Astrocyte (in vitro differentiated cells and primary cell): ENCODE measurements at regions not wholly inside any gene's neighbourhood (a gene's known extent, or its start where the extent isn't known, plus 50 kb on each side); places are given as distances from the start of the nearest gene placed in this dataset.

ENCODE experiments used
- DNase-seq: peaks from one replicate; pipeline ENCODE4 v3.0.0-alpha.2; 2010; ENCODE audit warnings: low read depth
- FAIRE-seq: peaks from 2 replicates; lab custom pipeline; 2011; peaks lifted over from hg19 to GRCh38; lab: Jason Lieb, UNC
- H2AFZ ChIP-seq: 2 replicates; pipeline ENCODE4 v1.6.0; 2012; ENCODE audit warnings: low read depth, low read length, inconsistent platforms
- H3K27ac ChIP-seq: 2 replicates; pipeline ENCODE4 v1.5.1; 2011; ENCODE audit warnings: low read depth, low read length, inconsistent platforms
- H3K27me3 ChIP-seq: 2 replicates; pipeline ENCODE4 v1.6.0; 2011; ENCODE audit warnings: low read length, inconsistent platforms; ENCODE audit not compliant: insufficient read depth
- H3K36me3 ChIP-seq: 2 replicates; pipeline ENCODE4 v1.5.1; 2011; ENCODE audit warnings: low read length, inconsistent platforms; ENCODE audit not compliant: insufficient read depth
- H3K4me1 ChIP-seq: 2 replicates; pipeline ENCODE4 v1.5.1; 2011; ENCODE audit warnings: low read length, inconsistent platforms; ENCODE audit not compliant: insufficient read depth
- H3K4me2 ChIP-seq: 2 replicates; pipeline ENCODE4 v1.6.0; 2012; ENCODE audit warnings: low read length, inconsistent platforms
- H3K4me3 ChIP-seq: 2 replicates; pipeline ENCODE4 v1.5.1; 2011; ENCODE audit warnings: low read depth, mild to moderate bottlenecking, low read length, inconsistent platforms; ENCODE audit not compliant: insufficient read depth
- H3K79me2 ChIP-seq: 2 replicates; pipeline ENCODE4 v1.6.0; 2012; ENCODE audit warnings: mild to moderate bottlenecking, low read length, inconsistent platforms; ENCODE audit not compliant: insufficient read depth
- H3K9ac ChIP-seq: 2 replicates; pipeline ENCODE4 v1.6.0; 2012; ENCODE audit warnings: mild to moderate bottlenecking, low read length, inconsistent platforms
- H3K9me3 ChIP-seq: 2 replicates; pipeline ENCODE4 v1.5.1; 2012; ENCODE audit warnings: low read depth, mild to moderate bottlenecking, low read length, inconsistent platforms; ENCODE audit not compliant: insufficient read depth
- H4K20me1 ChIP-seq: 2 replicates; pipeline ENCODE4 v1.6.0; 2012; ENCODE audit warnings: low read length, inconsistent platforms; ENCODE audit not compliant: insufficient read depth
- H3K27ac Mint-ChIP-seq: one replicate; pipeline ENCODE4 v1.8.0; 2021; ENCODE audit warnings: mild to moderate bottlenecking, mixed read lengths; ENCODE audit not compliant: unreplicated experiment
- H3K27me3 Mint-ChIP-seq: one replicate; pipeline ENCODE4 v1.8.0; 2021; ENCODE audit warnings: low read depth, mixed read lengths; ENCODE audit not compliant: unreplicated experiment
- H3K36me3 Mint-ChIP-seq: one replicate; pipeline ENCODE4 v1.8.0; 2021; ENCODE audit warnings: low read depth, mixed read lengths; ENCODE audit not compliant: unreplicated experiment
- H3K4me1 Mint-ChIP-seq: one replicate; pipeline ENCODE4 v1.8.0; 2021; ENCODE audit warnings: low read depth, mixed read lengths; ENCODE audit not compliant: unreplicated experiment
- H3K4me3 Mint-ChIP-seq: one replicate; pipeline ENCODE4 v1.8.0; 2021; ENCODE audit warnings: mild to moderate bottlenecking, moderate library complexity, mixed read lengths; ENCODE audit not compliant: unreplicated experiment
- H3K9me3 Mint-ChIP-seq: one replicate; pipeline ENCODE4 v1.8.0; 2021; ENCODE audit warnings: mild to moderate bottlenecking, mixed read lengths; ENCODE audit not compliant: unreplicated experiment
- EZH2 ChIP-seq: IDR thresholded peaks from 2 replicates; pipeline ENCODE4 v1.6.1; 2012; ENCODE audit warnings: mild to moderate bottlenecking, low read length, inconsistent platforms; ENCODE audit not compliant: insufficient read depth
- TF ChIP-seq, protein P1 (sequence below): IDR thresholded peaks from 2 replicates; pipeline ENCODE4 v1.5.1; 2011; ENCODE audit warnings: low read depth, mild to moderate bottlenecking, inconsistent platforms, low read length, moderate library complexity; ENCODE audit not compliant: insufficient read depth

DNA sequence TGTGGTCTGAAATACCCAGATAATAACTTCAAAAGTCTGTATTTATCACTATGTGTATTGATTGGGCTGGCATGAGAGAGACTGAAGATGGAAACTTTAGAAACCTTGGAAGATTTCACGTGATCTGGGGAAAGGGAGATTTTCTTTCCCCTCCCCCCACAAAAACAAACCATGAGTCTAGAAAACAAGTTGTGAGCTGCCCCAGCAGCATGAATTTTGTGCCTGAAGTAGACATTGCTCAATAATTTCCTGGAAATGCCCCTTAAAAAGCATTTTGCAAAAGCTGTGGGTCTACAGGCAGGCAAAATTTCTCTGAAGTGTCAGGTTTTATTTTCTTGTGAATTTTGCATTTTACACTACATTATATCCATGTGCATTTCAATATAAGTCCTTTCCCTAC lies 101.8 kb downstream of the ETAA1 start:
- Histone ChIP-seq H3K79me2 (no peaks in the 10 kb centered on the region), H3K4me2 (no peak overlapping the region), H3K9me3 (no peaks in the 10 kb centered on the region), H4K20me1 (no peaks in the 10 kb centered on the region), H3K9ac (no peak overlapping the region), H3K36me3 (no peaks in the 10 kb centered on the region), H3K27me3 (no peaks in the 10 kb centered on the region), H3K27ac (no peak overlapping the region), H3K4me1 (peaks cover 12% of the 10 kb centered on the region), H3K4me3 (no peak overlapping the region), H2AFZ (no peak overlapping the region)
- Mint-ChIP-seq H3K27me3 (no peaks in the 10 kb centered on the region), H3K9me3 (no peaks in the 10 kb centered on the region), H3K27ac (no peak overlapping the region), H3K36me3 (no peaks in the 10 kb centered on the region), H3K4me1 (peaks cover 11% of the 10 kb centered on the region), H3K4me3 (no peak overlapping the region)
- DNase-seq (no peak), FAIRE-seq (no peak)
- TF ChIP-seq EZH2 = no peak
- TF ChIP-seq, protein P1, sequence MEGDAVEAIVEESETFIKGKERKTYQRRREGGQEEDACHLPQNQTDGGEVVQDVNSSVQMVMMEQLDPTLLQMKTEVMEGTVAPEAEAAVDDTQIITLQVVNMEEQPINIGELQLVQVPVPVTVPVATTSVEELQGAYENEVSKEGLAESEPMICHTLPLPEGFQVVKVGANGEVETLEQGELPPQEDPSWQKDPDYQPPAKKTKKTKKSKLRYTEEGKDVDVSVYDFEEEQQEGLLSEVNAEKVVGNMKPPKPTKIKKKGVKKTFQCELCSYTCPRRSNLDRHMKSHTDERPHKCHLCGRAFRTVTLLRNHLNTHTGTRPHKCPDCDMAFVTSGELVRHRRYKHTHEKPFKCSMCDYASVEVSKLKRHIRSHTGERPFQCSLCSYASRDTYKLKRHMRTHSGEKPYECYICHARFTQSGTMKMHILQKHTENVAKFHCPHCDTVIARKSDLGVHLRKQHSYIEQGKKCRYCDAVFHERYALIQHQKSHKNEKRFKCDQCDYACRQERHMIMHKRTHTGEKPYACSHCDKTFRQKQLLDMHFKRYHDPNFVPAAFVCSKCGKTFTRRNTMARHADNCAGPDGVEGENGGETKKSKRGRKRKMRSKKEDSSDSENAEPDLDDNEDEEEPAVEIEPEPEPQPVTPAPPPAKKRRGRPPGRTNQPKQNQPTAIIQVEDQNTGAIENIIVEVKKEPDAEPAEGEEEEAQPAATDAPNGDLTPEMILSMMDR = no peak

DNA sequence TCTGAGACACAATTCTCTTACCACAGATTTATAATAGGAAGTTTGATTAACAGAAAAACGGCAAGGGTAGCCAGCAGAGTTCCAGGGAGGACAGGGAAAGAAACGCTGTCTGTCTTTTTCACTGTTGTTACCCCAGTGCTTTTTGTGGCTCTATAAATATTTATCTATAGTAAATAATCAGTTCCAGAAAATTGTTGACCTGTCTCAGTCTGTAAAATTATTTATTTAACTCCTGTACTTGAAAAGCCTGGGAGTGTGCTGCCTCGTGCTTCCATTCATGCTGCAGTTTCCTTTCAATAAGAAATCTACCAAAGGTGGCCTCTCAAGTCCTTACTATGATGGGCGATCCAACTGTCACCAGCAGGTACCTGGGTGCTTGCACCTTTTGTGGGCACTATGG lies 102.9 kb downstream of the ETAA1 start:
- H3K27ac ChIP-seq = no peak overlapping the region
- TF ChIP-seq, protein P1 = no peak
- no peak for TF ChIP-seq EZH2
- no peaks in the 10 kb centered on the region for H3K27me3 ChIP-seq
- no peak for FAIRE-seq
- H3K36me3 ChIP-seq = no peaks in the 10 kb centered on the region
- Mint-ChIP-seq H3K27ac (no peak overlapping the region), H3K9me3 (no peaks in the 10 kb centered on the region), H3K4me3 (no peak overlapping the region), H3K36me3 (no peaks in the 10 kb centered on the region), H3K27me3 (no peaks in the 10 kb centered on the region), H3K4me1 (peaks cover 11% of the 10 kb centered on the region)
- no peaks in the 10 kb centered on the region for H3K9me3 ChIP-seq
- H3K4me2 ChIP-seq = no peak overlapping the region
- H3K79me2 ChIP-seq = no peaks in the 10 kb centered on the region
- H4K20me1 ChIP-seq = no peaks in the 10 kb centered on the region
- no peak overlapping the region for H2AFZ ChIP-seq
- no peak overlapping the region for H3K4me3 ChIP-seq
- no peak for DNase-seq
- peaks cover 12% of the 10 kb centered on the region for H3K4me1 ChIP-seq
- H3K9ac ChIP-seq = no peak overlapping the region

DNA sequence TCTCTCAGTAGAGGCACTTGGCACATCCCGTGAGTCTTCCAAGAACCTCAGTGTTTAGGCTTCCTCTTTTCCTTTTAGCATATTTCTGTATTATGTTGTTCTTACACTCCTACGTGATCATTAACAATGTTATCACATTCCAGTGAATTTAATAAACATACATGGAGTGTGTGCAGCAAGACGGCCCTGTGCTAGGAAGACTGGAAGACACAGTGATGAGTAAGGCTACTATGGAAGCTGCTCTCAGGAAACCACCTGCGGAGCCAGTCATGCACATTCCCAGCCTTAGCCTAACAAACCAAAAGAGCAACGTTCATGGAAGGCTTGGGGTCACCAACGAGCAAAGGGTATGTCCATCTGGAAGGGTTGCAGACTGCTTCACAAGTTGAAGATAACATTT lies 103.4 kb downstream of the ETAA1 start:
- H3K36me3 Mint-ChIP-seq = no peaks in the 10 kb centered on the region
- H3K9me3 ChIP-seq = no peaks in the 10 kb centered on the region
- no peaks in the 10 kb centered on the region for H3K36me3 ChIP-seq
- FAIRE-seq = no peak
- H3K9ac ChIP-seq = no peak overlapping the region
- H3K4me3 ChIP-seq = no peak overlapping the region
- no peak overlapping the region for H3K27ac ChIP-seq
- peak; percentile 31 for DNase-seq
- no peaks in the 10 kb centered on the region for H3K79me2 ChIP-seq
- H3K9me3 Mint-ChIP-seq = no peaks in the 10 kb centered on the region
- no peak overlapping the region for H3K27ac Mint-ChIP-seq
- no peaks in the 10 kb centered on the region for H3K27me3 ChIP-seq
- H3K4me1 ChIP-seq = peaks cover 12% of the 10 kb centered on the region
- no peak overlapping the region for H3K4me3 Mint-ChIP-seq
- no peaks in the 10 kb centered on the region for H3K27me3 Mint-ChIP-seq
- H2AFZ ChIP-seq = peak overlapping the region; percentile 9
- H4K20me1 ChIP-seq = no peaks in the 10 kb centered on the region
- H3K4me1 Mint-ChIP-seq = peaks cover 11% of the 10 kb centered on the region
- no peak overlapping the region for H3K4me2 ChIP-seq
- TF ChIP-seq, protein P1 = no peak
- no peak for TF ChIP-seq EZH2
